ENCODE measurements at regions not wholly inside any gene's neighbourhood (a gene's known extent, or its start where the extent isn't known, plus 50 kb on each side); places are given as distances from the start of the nearest gene placed in this dataset.

DNA sequence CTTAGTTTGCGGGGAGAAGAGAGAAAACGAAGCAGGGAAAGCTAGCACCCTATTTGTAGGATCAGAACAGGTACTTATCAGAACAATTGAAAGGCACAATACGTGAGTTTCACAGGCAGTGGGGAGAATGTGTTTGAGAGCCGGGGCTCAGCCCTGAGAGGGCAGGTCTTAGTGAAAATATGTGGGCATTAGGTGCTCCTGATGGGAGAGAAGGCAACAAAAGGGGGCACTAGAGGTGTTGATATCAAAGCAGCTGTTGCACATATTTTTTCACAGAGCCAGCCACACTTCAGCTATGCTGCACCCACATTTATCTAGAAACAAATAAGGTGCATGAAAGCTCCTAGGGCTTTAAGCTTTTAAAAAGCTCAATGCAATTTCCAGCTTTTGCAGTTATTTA is 99.7 kb upstream of the MAN2A1 start:
- Histone ChIP-seq H3K27me3 (no peaks in the 10 kb centered on the region), H3K4me3 (no peak overlapping the region), H3K36me3 (no peaks in the 10 kb centered on the region), H3K9me3 (no peaks in the 10 kb centered on the region), H3K4me1 (no peaks in the 10 kb centered on the region), H3K27ac (no peak overlapping the region)
- intact Hi-C loops (cut with DNase I; ENCODE audit: low total_unique reads) = no loop called here
- TF ChIP-seq, protein P1, sequence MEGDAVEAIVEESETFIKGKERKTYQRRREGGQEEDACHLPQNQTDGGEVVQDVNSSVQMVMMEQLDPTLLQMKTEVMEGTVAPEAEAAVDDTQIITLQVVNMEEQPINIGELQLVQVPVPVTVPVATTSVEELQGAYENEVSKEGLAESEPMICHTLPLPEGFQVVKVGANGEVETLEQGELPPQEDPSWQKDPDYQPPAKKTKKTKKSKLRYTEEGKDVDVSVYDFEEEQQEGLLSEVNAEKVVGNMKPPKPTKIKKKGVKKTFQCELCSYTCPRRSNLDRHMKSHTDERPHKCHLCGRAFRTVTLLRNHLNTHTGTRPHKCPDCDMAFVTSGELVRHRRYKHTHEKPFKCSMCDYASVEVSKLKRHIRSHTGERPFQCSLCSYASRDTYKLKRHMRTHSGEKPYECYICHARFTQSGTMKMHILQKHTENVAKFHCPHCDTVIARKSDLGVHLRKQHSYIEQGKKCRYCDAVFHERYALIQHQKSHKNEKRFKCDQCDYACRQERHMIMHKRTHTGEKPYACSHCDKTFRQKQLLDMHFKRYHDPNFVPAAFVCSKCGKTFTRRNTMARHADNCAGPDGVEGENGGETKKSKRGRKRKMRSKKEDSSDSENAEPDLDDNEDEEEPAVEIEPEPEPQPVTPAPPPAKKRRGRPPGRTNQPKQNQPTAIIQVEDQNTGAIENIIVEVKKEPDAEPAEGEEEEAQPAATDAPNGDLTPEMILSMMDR (IDR thresholded peaks at IDR 0.05) = no peak
- TF ChIP-seq POLR2A (IDR thresholded peaks at IDR 0.05) = no peak
- TF ChIP-seq POLR2AphosphoS5 (IDR thresholded peaks at IDR 0.05) = no peak
- DNase-seq (ENCODE audit: low spot score in 2 of 2) = no peak

DNA sequence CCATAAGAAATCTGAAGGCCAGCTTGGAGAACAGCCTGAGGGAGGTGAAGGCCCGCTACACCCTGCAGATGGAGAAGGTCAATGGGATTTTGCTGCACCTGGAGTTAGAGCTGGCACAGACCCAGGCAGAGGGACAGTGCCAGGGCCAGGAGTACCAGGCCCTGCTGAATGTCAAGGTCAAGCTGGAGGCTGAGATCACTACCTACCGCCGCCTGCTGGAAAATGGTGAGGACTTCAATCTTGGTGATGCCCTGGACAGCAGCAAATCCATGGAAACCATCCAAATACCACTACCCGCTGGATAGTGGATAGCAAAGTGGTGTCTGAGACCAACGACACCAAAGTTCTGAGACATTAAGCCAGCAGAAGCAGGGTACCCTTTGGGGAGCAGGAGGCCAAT is 100.5 kb upstream of the MAN2A1 start:
- Histone ChIP-seq H3K4me3 (no peak overlapping the region), H3K9me3 (no peaks in the 10 kb centered on the region), H3K27me3 (no peaks in the 10 kb centered on the region), H3K4me1 (no peaks in the 10 kb centered on the region), H3K27ac (no peak overlapping the region), H3K36me3 (no peaks in the 10 kb centered on the region)
- TF ChIP-seq POLR2A (IDR thresholded peaks at IDR 0.05) = no peak
- TF ChIP-seq POLR2AphosphoS5 (IDR thresholded peaks at IDR 0.05) = no peak
- TF ChIP-seq, protein P1 (IDR thresholded peaks at IDR 0.05) = no peak
- intact Hi-C loops (cut with DNase I; ENCODE audit: low total_unique reads) = no loop called here
- DNase-seq (ENCODE audit: low spot score in 2 of 2) = no peak

DNA sequence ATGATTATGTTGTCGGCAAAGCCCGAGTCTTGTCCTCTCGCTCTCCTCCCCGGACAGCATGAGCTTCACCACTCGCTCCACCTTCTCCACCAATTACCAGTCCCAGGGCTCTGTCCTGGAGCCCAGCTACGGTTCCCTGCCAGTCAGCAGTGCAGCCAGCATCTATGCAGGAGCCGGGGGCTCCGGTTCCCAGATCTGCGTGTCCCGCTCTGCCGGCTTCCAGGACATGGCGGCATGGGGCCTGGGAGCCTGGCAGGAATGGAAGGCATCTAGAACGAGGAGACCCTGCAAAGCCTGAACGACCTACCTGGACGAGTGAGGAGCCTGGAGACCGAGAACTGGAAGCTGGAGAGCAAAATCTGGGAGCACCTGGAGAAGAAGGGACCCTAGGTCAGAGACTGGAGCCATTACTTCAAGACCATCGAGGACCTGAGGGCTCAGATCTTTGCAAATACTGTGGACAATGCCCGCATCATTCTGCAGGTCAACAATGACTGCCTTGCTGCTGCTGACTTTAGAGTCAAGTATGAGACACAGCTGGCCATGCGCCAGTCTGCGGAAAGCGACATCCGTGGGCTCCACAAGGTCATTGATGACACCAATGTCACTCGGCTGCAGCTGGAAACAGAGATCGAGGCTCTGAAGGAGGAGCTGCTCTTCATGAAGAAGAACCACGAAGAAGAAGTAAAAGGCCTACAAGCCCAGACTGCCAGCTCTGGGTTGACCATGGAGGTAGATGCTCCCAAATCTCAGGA is 101.3 kb upstream of the MAN2A1 start:
- Histone ChIP-seq H3K36me3 (no peaks in the 10 kb centered on the region), H3K4me1 (no peaks in the 10 kb centered on the region), H3K27ac (no peak overlapping the region), H3K4me3 (no peak overlapping the region), H3K27me3 (no peaks in the 10 kb centered on the region), H3K9me3 (no peaks in the 10 kb centered on the region)
- intact Hi-C loops (cut with DNase I; ENCODE audit: low total_unique reads) = no loop called here
- no peak for TF ChIP-seq POLR2AphosphoS5 (IDR thresholded peaks at IDR 0.05)
- TF ChIP-seq POLR2A (IDR thresholded peaks at IDR 0.05) = no peak
- TF ChIP-seq, protein P1 (IDR thresholded peaks at IDR 0.05) = no peak
- DNase-seq (ENCODE audit: low spot score in 2 of 2) = no peak

DNA sequence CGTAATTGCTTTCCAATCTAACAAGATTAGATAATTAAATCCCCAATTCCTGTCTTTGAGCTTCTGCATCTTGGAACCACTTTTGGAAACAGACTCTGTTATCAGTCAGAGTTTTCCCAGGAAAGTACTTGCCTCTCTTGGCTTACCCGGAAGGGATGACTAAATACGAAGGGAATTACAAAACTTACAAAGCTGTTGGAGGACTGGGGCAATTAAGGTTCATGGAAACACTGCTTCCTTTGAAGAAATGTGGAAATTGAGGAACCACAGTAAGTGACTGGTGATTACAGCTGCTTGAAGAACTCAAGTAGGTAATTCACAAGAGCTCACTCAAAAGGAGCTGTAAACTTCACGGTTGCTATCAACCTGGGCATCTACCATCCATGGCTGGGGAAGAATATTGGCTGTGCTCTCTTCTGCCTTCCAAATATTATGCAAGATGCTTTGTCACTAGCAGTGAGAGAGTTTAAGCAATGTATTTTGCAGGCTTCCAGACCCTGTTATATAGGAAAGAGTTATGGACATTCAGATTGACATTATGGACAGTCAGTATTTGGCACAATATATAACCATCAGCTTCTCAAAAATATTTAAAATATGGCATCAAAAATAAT is 104.6 kb upstream of the MAN2A1 start:
- no peaks in the 10 kb centered on the region for H3K27me3 ChIP-seq
- no peaks in the 10 kb centered on the region for H3K36me3 ChIP-seq
- H3K4me1 ChIP-seq = no peaks in the 10 kb centered on the region
- H3K9me3 ChIP-seq = no peaks in the 10 kb centered on the region
- H3K4me3 ChIP-seq = no peak overlapping the region
- DNase-seq (ENCODE audit: low spot score in 2 of 2) = no peak
- intact Hi-C loops (cut with DNase I; ENCODE audit: low total_unique reads) = no loop called here
- TF ChIP-seq, protein P1 (IDR thresholded peaks at IDR 0.05) = no peak
- no peak for TF ChIP-seq POLR2A (IDR thresholded peaks at IDR 0.05)
- TF ChIP-seq POLR2AphosphoS5 (IDR thresholded peaks at IDR 0.05) = no peak
- no peak overlapping the region for H3K27ac ChIP-seq

DNA sequence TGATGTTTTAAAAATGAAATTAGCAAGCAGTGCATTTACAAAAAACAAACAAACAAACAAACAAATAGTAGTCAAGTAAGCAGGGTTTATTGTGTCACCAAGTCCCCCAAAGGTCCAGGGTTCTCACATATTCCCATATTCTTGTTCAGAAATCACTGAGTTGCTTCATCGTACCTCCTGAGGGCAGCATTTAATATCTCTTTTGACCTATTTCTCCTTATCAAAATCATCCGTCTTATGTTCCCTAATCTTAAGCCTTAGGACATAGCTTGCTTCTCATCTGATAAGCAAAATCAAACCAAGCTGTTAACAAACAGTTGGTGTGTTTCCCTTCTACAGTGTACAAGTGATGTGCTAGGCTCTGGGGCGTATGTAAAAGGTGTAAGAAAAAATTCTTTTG is 109.5 kb upstream of the MAN2A1 start:
- Histone ChIP-seq H3K9me3 (no peaks in the 10 kb centered on the region), H3K27me3 (no peaks in the 10 kb centered on the region), H3K4me3 (no peak overlapping the region), H3K27ac (no peak overlapping the region), H3K4me1 (no peaks in the 10 kb centered on the region), H3K36me3 (no peaks in the 10 kb centered on the region)
- DNase-seq (ENCODE audit: low spot score in 2 of 2) = no peak
- TF ChIP-seq POLR2AphosphoS5 (IDR thresholded peaks at IDR 0.05) (no peak), POLR2A (IDR thresholded peaks at IDR 0.05) (no peak)
- TF ChIP-seq, protein P1 (IDR thresholded peaks at IDR 0.05) = no peak
- intact Hi-C loops (cut with DNase I; ENCODE audit: low total_unique reads) = no loop called here
